PC-9 (cell line): ENCODE measurements at regions not wholly inside any gene's neighbourhood (a gene's known extent, or its start where the extent isn't known, plus 50 kb on each side); places are given as distances from the start of the nearest gene placed in this dataset.

Experiments
- CTCF ChIP-seq: fragments of 200-600 bp; sonication (generic); conservative IDR thresholded peaks from 2 replicates; pipeline ENCODE4 v1.6.1; 2017; ENCODE audit warnings: mixed run types, antibody characterized with exemption, mild to moderate bottlenecking, moderate library complexity
- EZH2 ChIP-seq: fragments of 200-600 bp; sonication (generic); IDR thresholded peaks from 2 replicates; pipeline ENCODE4 v1.8.0; 2017; ENCODE audit warnings: antibody characterized with exemption, low read depth

GRCh38 chr16:64162613-64163375 is 959.1 kb downstream of the CDH11 start:
- TF ChIP-seq CTCF: no peak
- TF ChIP-seq EZH2: no peak
